ENCODE measurements at regions not wholly inside any gene's neighbourhood (a gene's known extent, or its start where the extent isn't known, plus 50 kb on each side); places are given as distances from the start of the nearest gene placed in this dataset.

GRCh38 chr13:104204177-104204576 is 1138.0 kb upstream of the SLC10A2 start:
- no peak overlapping the region for H3K4me3 ChIP-seq (ENCODE audit: low read depth, low read length)
- 0 out of 2 replicates have a peak, but pooled peaks have one; percentile 12 for TF ChIP-seq CTCF (IDR thresholded peaks at IDR 0.05; ENCODE audit: control insufficient read depth, extremely low read depth, insufficient read depth)
- DNase-seq (ENCODE audit: low read depth), result no peak

- no peak for TF ChIP-seq CTCF (IDR thresholded peaks at IDR 0.05; ENCODE audit: control insufficient read depth, extremely low read depth, insufficient read depth)
- DNase-seq (ENCODE audit: low read depth), result no peak
- H3K4me3 ChIP-seq (ENCODE audit: low read depth, low read length), result no peak overlapping the region
Observed at GRCh38 chr13:104198801-104199200, 1132.6 kb upstream of the SLC10A2 start.

- DNase-seq (ENCODE audit: low read depth), result no peak
- H3K4me3 ChIP-seq (ENCODE audit: low read depth, low read length), result no peak overlapping the region
- no peak for TF ChIP-seq CTCF (IDR thresholded peaks at IDR 0.05; ENCODE audit: control insufficient read depth, extremely low read depth, insufficient read depth)
Observed at GRCh38 chr13:104196611-104197010, 1130.4 kb upstream of the SLC10A2 start.

- TF ChIP-seq CTCF (IDR thresholded peaks at IDR 0.05; ENCODE audit: control insufficient read depth, extremely low read depth, insufficient read depth), result no peak
- no peak for DNase-seq (ENCODE audit: low read depth)
- no peak overlapping the region for H3K4me3 ChIP-seq (ENCODE audit: low read depth, low read length)
Observed at GRCh38 chr13:104181526-104182231, 1115.5 kb upstream of the SLC10A2 start.

- TF ChIP-seq CTCF (IDR thresholded peaks at IDR 0.05; ENCODE audit: control insufficient read depth, extremely low read depth, insufficient read depth), result no peak
- peak; percentile 99 for DNase-seq (ENCODE audit: low read depth)
- H3K4me3 ChIP-seq (ENCODE audit: low read depth, low read length), result no peak overlapping the region
Observed at GRCh38 chr13:104170980-104171555, 1104.9 kb upstream of the SLC10A2 start.

GRCh38 chr13:104163866-104164630 is 1097.8 kb upstream of the SLC10A2 start:
- DNase-seq (ENCODE audit: low read depth), result no peak

More at GRCh38 chr13:104163866-104164630, 1097.8 kb upstream of the SLC10A2 start:
- TF ChIP-seq CTCF (IDR thresholded peaks at IDR 0.05; ENCODE audit: control insufficient read depth, extremely low read depth, insufficient read depth), result no peak
- no peak overlapping the region for H3K4me3 ChIP-seq (ENCODE audit: low read depth, low read length)

All from LNCaP clone FGC (cell line).